ENCODE measurements at regions not wholly inside any gene's neighbourhood (a gene's known extent, or its start where the extent isn't known, plus 50 kb on each side); places are given as distances from the start of the nearest gene placed in this dataset.
"Not testable (repeated sequence)": the region's sequence is repeated elsewhere in the genome, so short reads cannot be mapped to it uniquely, and the experiment has no call there.

DNA sequence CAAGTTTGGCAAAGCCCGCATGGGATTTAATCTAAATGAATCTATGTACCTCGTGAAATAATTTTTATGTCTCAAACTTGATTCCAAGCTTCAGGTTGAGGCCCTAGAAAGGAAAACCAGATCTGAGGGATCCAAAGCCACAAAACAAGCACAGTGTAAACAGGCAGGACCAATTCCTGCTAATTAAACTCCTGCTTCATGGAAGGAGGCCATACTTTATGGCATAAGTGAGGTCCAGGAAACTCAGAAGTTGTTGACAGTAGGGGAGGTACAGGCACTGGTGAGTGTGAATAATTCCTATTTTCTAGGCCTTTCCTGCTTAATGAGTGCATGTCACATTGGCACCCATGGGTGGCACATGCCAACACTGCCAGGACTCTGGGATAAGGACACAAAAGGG is 648.6 kb upstream of the SGCD start:
- H3K4me3 ChIP-seq (ENCODE audit: low read length) = no peak overlapping the region
- no peaks in the 10 kb centered on the region for H3K4me1 ChIP-seq (ENCODE audit: control insufficient read depth, insufficient read depth, low read length)
- no peaks in the 10 kb centered on the region for H3K9me3 ChIP-seq (replicated peaks; ENCODE audit: low read length)
- H3K36me3 ChIP-seq (ENCODE audit: insufficient read depth, low read length) = no peaks in the 10 kb centered on the region
- H3K27me3 ChIP-seq (ENCODE audit: control insufficient read depth, insufficient read depth, low read length) = no peaks in the 10 kb centered on the region
- no peak overlapping the region for H3K9ac ChIP-seq (ENCODE audit: low read depth, low read length)
- no peak overlapping the region for H3K4me2 ChIP-seq (ENCODE audit: low read length)

DNA sequence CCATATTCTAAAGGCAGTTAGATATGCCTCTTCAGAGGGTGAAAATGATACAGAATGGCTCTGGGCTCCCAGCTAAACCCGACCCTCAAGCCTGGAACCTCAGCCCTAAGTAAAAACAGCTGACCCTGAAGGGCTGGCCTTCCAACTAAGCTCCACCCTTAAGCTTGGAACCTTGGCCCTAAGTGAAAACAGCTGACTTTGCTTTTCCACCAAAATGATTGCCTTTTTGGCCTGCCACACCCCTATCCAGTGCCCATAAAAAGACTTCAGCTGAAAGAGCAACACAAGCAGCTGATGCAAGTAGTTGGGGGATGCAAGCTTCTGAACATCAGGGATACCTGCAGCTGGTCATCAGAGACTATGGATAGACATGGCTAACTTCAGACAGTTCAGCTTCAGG is 647.4 kb upstream of the SGCD start:
- H3K4me3 ChIP-seq (ENCODE audit: low read length) = no peak overlapping the region
- no peaks in the 10 kb centered on the region for H3K4me1 ChIP-seq (ENCODE audit: control insufficient read depth, insufficient read depth, low read length)
- H3K9me3 ChIP-seq (replicated peaks; ENCODE audit: low read length) = no peaks in the 10 kb centered on the region
- no peaks in the 10 kb centered on the region for H3K27me3 ChIP-seq (ENCODE audit: control insufficient read depth, insufficient read depth, low read length)
- H3K36me3 ChIP-seq (ENCODE audit: insufficient read depth, low read length) = no peaks in the 10 kb centered on the region
- no peak overlapping the region for H3K9ac ChIP-seq (ENCODE audit: low read depth, low read length)
- no peak overlapping the region for H3K4me2 ChIP-seq (ENCODE audit: low read length)

DNA sequence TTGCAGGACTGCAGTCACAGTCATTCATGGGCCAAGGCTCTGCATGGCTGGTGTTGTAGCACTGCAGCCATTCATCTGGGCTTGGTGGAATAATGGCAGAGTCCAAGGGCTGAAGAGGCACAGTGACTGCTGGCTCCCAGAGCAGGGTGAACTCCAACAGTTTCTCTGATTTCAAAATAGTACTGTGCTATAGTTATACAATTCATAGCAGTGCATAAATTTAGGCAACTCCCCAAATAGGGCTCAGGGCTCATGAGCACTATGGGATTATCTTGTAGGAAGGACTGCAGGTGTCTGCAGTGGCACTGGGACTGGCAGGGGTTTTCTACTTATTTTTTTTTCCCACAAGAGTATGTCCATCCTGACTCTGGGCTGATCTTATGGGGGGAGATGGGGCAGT is 642.5 kb upstream of the SGCD start:
- no peaks in the 10 kb centered on the region for H3K9me3 ChIP-seq (replicated peaks; ENCODE audit: low read length)
- no peaks in the 10 kb centered on the region for H3K27me3 ChIP-seq (ENCODE audit: control insufficient read depth, insufficient read depth, low read length)
- no peaks in the 10 kb centered on the region for H3K4me1 ChIP-seq (ENCODE audit: control insufficient read depth, insufficient read depth, low read length)
- H3K36me3 ChIP-seq (ENCODE audit: insufficient read depth, low read length) = no peaks in the 10 kb centered on the region
- H3K9ac ChIP-seq (ENCODE audit: low read depth, low read length) = no peak overlapping the region
- no peak overlapping the region for H3K4me2 ChIP-seq (ENCODE audit: low read length)
- H3K4me3 ChIP-seq (ENCODE audit: low read length) = no peak overlapping the region

DNA sequence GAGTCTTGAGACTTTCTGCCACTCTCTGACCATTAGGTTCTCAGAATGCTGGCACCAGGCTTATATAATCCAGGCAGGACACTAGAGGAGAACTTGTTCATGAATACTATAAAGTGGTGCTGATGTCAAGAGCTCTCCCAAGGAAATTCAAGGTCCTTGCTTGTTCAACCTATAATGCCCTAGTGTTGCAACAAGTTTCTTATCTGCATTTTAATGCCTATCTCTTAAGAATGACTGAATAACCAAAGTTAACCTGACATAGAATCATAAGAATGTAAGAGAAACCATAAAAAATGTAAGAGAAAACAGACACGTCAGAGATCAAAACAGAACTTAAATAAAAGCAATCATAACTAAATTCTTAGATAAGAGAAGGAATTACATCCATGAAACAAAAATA is 640.8 kb upstream of the SGCD start:
- no peaks in the 10 kb centered on the region for H3K36me3 ChIP-seq (ENCODE audit: insufficient read depth, low read length)
- H3K4me1 ChIP-seq (ENCODE audit: control insufficient read depth, insufficient read depth, low read length) = no peaks in the 10 kb centered on the region
- no peak overlapping the region for H3K4me2 ChIP-seq (ENCODE audit: low read length)
- no peaks in the 10 kb centered on the region for H3K9me3 ChIP-seq (replicated peaks; ENCODE audit: low read length)
- no peak overlapping the region for H3K9ac ChIP-seq (ENCODE audit: low read depth, low read length)
- no peak overlapping the region for H3K4me3 ChIP-seq (ENCODE audit: low read length)
- no peaks in the 10 kb centered on the region for H3K27me3 ChIP-seq (ENCODE audit: control insufficient read depth, insufficient read depth, low read length)

GRCh38 chr5:155689406-155689805 is 637.6 kb upstream of the SGCD start:
- Histone ChIP-seq H3K4me1 (ENCODE audit: control insufficient read depth, insufficient read depth, low read length) (no peaks in the 10 kb centered on the region), H3K9me3 (replicated peaks; ENCODE audit: low read length) (no peaks in the 10 kb centered on the region), H3K4me2 (ENCODE audit: low read length) (no peak overlapping the region), H3K4me3 (ENCODE audit: low read length) (no peak overlapping the region), H3K9ac (ENCODE audit: low read depth, low read length) (no peak overlapping the region), H3K27me3 (ENCODE audit: control insufficient read depth, insufficient read depth, low read length) (no peaks in the 10 kb centered on the region), H3K36me3 (ENCODE audit: insufficient read depth, low read length) (no peaks in the 10 kb centered on the region)

- Histone ChIP-seq H3K27me3 (ENCODE audit: control insufficient read depth, insufficient read depth, low read length) (no peaks in the 10 kb centered on the region), H3K4me2 (ENCODE audit: low read length) (no peak overlapping the region), H3K4me3 (ENCODE audit: low read length) (no peak overlapping the region), H3K4me1 (ENCODE audit: control insufficient read depth, insufficient read depth, low read length) (no peaks in the 10 kb centered on the region), H3K36me3 (ENCODE audit: insufficient read depth, low read length) (no peaks in the 10 kb centered on the region), H3K9ac (ENCODE audit: low read depth, low read length) (no peak overlapping the region), H3K9me3 (replicated peaks; ENCODE audit: low read length) (no peaks in the 10 kb centered on the region)
Measured at GRCh38 chr5:155696362-155696761, 630.6 kb upstream of the SGCD start.

GRCh38 chr5:155697236-155697635 is 629.7 kb upstream of the SGCD start:
- Histone ChIP-seq H3K27me3 (ENCODE audit: control insufficient read depth, insufficient read depth, low read length) (no peaks in the 10 kb centered on the region), H3K4me3 (ENCODE audit: low read length) (no peak overlapping the region), H3K4me2 (ENCODE audit: low read length) (no peak overlapping the region), H3K36me3 (ENCODE audit: insufficient read depth, low read length) (no peaks in the 10 kb centered on the region), H3K9ac (ENCODE audit: low read depth, low read length) (no peak overlapping the region), H3K9me3 (replicated peaks; ENCODE audit: low read length) (no peaks in the 10 kb centered on the region), H3K4me1 (ENCODE audit: control insufficient read depth, insufficient read depth, low read length) (no peaks in the 10 kb centered on the region)

DNA sequence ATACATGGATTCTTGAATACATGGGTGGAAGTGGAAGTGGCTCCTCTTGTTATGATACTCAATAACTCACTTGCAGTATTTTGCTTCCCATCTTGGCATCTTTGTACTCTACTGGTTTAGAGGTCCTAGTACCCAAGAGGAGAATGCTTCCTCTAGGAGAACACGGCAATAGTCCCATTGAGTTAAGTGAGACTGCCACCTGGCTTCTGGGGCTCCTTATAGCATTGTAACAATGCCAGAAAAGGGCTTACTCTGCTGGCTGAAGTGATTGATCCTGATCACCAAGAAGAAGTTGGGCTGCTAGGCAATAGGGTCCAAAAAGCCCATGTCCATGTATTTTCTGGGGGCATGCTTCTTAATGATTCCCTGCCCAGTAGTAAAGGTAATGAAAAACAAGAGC is 627.6 kb upstream of the SGCD start:
- H3K9me3 ChIP-seq (replicated peaks; ENCODE audit: low read length) = no peaks in the 10 kb centered on the region
- H3K4me3 ChIP-seq (ENCODE audit: low read length) = no peak overlapping the region
- no peaks in the 10 kb centered on the region for H3K4me1 ChIP-seq (ENCODE audit: control insufficient read depth, insufficient read depth, low read length)

GRCh38 chr5:155700333-155700732 is 626.6 kb upstream of the SGCD start:
- Histone ChIP-seq H3K4me1 (ENCODE audit: control insufficient read depth, insufficient read depth, low read length) (no peaks in the 10 kb centered on the region), H3K9me3 (replicated peaks; ENCODE audit: low read length) (no peaks in the 10 kb centered on the region), H3K27me3 (ENCODE audit: control insufficient read depth, insufficient read depth, low read length) (no peaks in the 10 kb centered on the region), H3K36me3 (ENCODE audit: insufficient read depth, low read length) (no peaks in the 10 kb centered on the region), H3K4me3 (ENCODE audit: low read length) (no peak overlapping the region), H3K9ac (ENCODE audit: low read depth, low read length) (no peak overlapping the region), H3K4me2 (ENCODE audit: low read length) (no peak overlapping the region)

More for the DNA sequence above, 627.6 kb upstream of the SGCD start:
- H3K4me2 ChIP-seq (ENCODE audit: low read length) = no peak overlapping the region
- H3K9ac ChIP-seq (ENCODE audit: low read depth, low read length) = no peak overlapping the region
- no peaks in the 10 kb centered on the region for H3K27me3 ChIP-seq (ENCODE audit: control insufficient read depth, insufficient read depth, low read length)
- no peaks in the 10 kb centered on the region for H3K36me3 ChIP-seq (ENCODE audit: insufficient read depth, low read length)

DNA sequence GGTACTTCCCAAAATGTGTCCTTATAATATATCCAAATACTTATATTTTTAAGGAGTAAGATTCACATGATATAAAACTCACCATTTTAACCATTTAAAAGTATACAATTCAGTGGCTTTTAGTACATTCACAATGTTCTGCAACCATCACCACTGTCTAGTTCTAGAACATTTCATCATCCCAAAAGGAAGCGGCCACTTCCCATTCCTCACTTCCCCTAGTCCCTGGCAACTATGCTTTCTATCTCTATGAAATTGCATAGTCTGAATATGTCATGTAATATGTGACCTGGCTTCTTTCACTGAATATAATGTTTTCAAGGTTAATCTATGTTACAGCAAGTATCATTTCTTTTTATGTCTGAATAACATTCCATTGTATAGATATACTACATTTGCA is 615.1 kb upstream of the SGCD start:
- Histone ChIP-seq H3K9ac (ENCODE audit: low read depth, low read length) (no peak overlapping the region), H3K4me1 (ENCODE audit: control insufficient read depth, insufficient read depth, low read length) (no peaks in the 10 kb centered on the region), H3K4me3 (ENCODE audit: low read length) (no peak overlapping the region), H3K4me2 (ENCODE audit: low read length) (no peak overlapping the region), H3K36me3 (ENCODE audit: insufficient read depth, low read length) (no peaks in the 10 kb centered on the region), H3K9me3 (replicated peaks; ENCODE audit: low read length) (no peaks in the 10 kb centered on the region), H3K27me3 (ENCODE audit: control insufficient read depth, insufficient read depth, low read length) (no peaks in the 10 kb centered on the region)

- not testable (repeated sequence) for H3K36me3 ChIP-seq (ENCODE audit: insufficient read depth, low read length); H3K4me3 ChIP-seq (ENCODE audit: low read length); H3K4me1 ChIP-seq (ENCODE audit: control insufficient read depth, insufficient read depth, low read length); H3K4me2 ChIP-seq (ENCODE audit: low read length); H3K9ac ChIP-seq (ENCODE audit: low read depth, low read length); H3K9me3 ChIP-seq (replicated peaks; ENCODE audit: low read length); H3K27me3 ChIP-seq (ENCODE audit: control insufficient read depth, insufficient read depth, low read length)
Measured at GRCh38 chr5:155714435-155714834, 612.5 kb upstream of the SGCD start.

- H3K9ac ChIP-seq (ENCODE audit: low read depth, low read length) = no peak overlapping the region
- peaks cover 4% of the 10 kb centered on the region for H3K4me1 ChIP-seq (ENCODE audit: control insufficient read depth, insufficient read depth, low read length)
- H3K4me3 ChIP-seq (ENCODE audit: low read length) = no peak overlapping the region
- no peaks in the 10 kb centered on the region for H3K9me3 ChIP-seq (replicated peaks; ENCODE audit: low read length)
- H3K36me3 ChIP-seq (ENCODE audit: insufficient read depth, low read length) = no peaks in the 10 kb centered on the region
- peaks cover 48% of the 10 kb centered on the region for H3K27me3 ChIP-seq (ENCODE audit: control insufficient read depth, insufficient read depth, low read length)
- no peak overlapping the region for H3K4me2 ChIP-seq (ENCODE audit: low read length)
Measured at GRCh38 chr5:155726267-155726666, 600.7 kb upstream of the SGCD start.

All from skeletal muscle satellite cell (primary cell).